ENCODE measurements at regions not wholly inside any gene's neighbourhood (a gene's known extent, or its start where the extent isn't known, plus 50 kb on each side); places are given as distances from the start of the nearest gene placed in this dataset.

DNA sequence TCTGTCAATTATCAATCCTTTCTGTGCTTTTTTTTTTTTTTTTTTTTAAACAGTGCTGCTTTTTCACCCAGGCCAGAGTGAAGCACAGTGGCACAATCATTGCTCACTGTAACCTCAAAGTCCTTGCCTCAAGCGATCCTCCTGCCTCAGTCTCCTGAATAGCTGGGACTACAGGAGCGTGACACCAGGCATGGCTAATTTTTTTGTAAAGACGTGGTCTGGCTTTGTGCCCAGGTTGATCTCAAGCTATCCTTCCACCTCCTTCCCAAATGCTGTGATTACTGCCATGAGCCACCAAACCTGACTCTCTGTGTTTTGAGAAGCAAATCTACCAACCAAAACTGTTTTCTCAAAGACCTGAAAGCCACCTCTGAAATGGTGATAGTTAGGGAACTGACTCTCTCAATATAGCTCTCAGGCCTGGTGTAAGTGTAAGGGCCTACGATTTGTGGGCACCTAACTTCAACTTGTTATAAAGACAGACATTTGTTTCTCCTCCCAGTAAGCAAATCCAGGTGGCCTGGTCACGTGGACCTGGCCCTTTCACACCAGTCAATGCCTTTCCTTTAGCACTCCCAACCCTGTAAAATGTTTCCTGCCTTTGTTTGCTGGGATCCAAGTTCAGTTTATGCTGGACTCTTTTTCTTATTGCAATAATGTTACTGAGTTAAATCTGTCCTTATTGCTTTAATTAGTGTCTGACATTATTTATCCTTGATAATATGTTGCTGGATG is 2015.9 kb downstream of the PCDH7 start:
- TF ChIP-seq CTCF (conservative IDR thresholded peaks at IDR 0.05; ENCODE audit: low read length) (no peak), EZH2phosphoT487 (IDR thresholded peaks at IDR 0.05; ENCODE audit: borderline replicate concordance, low read depth, low read length) (no peak)
